Activated naive CD4-positive, alpha-beta T cell (primary cell): ENCODE measurements at regions not wholly inside any gene's neighbourhood (a gene's known extent, or its start where the extent isn't known, plus 50 kb on each side); places are given as distances from the start of the nearest gene placed in this dataset.

Experiments
- DNase-seq, 4 experiments: peaks; one replicate each; lab custom pipeline; 2025; lab: John Stamatoyannopoulos, UW

DNA sequence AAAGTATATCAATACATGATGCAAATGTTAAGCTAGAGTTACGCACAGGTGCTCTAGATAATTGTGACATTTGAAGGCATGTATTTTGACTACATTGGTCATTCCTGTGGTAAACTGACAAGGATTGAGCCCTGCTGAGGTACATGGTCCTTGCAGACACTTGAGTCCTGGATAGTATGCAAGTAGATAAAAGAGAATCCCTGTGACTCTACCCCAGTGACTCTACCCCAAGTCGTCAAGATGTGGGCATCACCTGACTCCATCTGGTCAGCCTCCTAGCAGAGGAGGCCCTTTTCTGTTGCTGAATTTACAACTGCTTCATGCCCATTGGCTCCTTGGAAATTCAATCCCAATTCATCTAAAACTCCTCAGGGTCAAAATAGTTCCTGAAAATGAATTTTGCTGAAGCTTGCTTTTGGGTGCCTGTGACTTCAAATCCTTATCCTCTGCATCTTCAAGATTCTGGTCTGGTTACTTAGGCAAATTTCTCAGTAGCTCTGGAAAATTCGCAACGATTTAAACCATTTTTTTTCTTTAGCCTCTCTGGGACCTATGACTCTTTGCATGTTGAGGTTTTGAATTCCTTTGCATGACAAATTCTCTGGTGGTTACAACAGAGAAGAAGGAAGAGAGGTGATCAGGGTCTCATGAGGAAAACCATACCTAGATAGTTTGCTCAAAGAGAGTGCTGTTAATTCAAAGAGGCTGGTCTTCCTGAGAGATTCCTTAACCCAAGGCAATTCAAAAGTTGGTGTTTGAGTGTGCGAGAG lies 422.1 kb downstream of the FGF9 start:
- DNase-seq = no peak

DNA sequence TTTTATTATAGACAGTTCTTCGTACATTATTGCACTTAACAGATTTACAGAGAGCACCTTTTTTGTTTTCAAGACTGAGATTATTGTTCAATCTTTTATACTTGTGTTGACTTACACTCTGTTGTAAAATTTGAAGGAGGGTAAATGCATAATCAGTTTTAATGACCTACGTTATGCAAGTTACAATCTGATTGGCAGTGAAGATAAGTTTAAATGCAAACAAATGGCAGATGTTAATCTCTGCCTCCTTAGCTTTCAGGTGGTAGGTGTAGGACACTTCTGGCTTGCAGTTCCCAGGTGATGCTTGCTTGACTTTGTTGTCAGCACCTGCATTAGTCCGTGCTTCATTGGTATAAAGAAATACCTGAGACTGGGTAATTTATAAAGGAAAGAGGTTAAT lies 424.9 kb downstream of the FGF9 start:
- no peak for DNase-seq

DNA sequence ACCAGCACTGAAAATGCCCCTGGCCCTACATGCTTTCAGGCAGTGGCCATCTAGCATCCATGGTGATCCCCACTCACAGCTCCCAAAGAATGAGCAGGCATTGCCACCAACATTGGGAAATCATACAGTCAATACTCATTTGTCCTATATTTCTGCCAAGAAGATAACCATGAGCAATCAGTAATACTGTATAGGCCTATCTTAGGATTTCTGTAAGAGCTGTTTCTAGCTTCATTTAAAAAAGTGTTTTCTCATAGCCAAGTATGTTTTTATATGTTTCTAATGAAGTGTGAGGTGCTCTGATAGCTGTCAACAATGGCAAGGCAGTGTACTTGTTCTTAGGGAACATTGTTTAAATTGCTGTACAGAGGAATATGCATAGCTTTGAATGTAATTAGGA lies 428.7 kb downstream of the FGF9 start:
- no peak for DNase-seq

DNA sequence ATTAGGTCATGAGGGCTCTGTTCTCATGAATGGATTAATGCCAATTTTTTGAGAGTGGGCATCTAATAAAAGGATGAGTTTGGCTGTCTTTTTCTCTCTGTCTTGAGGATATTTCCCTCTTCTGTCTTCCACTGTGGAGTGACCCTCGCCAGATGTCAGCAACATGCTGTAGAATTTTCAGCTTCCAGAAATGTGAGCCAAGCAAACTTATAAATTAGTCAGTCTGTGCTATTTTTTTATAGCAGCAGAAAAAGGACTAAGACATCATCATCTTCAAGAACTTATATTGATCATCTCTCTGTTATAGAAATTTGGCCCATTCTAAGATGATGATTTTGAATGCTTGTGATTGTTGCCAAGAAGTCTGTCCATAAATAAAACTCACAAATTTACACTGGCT lies 431.4 kb downstream of the FGF9 start:
- no peak for DNase-seq

DNA sequence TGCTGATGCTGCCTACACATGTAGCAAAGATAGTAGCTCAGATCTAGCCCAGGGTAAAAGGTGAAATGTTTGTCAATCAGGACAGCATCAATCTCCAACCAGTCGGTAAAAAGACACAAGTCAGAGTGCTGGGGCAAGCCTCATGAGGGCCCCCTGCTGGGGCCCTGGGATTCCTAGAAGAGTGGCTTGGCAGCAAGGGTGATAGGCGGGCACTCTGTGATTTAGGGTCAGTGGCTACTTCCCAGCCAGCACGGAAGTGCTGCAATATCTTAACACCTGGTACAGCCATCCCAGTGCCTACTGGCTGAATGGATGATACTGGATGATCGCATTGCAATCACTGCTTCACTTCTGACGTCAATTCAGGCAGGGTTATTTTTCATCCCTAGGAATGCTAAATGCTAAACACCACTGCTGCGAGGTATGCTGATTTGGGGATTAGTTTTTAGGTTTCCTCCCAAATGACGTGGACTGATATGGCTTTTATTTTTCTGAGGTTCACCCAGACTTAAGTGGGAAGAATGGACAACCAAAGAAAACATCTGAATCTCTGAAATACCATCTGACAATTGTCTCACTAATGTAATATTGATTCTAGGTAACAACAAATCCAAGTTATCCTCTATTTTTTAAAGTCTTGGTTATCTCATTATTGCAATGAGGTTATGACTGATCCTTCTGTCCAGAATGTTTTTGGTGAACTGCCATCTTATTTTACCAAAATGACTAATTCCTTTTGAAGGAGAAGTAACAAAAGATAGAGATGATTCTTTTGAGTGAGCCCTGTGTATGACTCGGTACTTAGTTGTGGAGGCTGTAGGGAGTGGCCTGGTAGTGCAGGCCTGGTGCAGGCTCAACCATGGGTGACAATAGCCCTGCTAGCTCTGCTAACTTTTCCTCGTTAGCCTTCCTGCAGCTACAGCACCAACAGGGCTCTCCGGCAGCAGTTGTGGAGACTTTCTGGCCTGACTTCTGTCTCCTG lies 432.5 kb downstream of the FGF9 start:
- DNase-seq = no peak

DNA sequence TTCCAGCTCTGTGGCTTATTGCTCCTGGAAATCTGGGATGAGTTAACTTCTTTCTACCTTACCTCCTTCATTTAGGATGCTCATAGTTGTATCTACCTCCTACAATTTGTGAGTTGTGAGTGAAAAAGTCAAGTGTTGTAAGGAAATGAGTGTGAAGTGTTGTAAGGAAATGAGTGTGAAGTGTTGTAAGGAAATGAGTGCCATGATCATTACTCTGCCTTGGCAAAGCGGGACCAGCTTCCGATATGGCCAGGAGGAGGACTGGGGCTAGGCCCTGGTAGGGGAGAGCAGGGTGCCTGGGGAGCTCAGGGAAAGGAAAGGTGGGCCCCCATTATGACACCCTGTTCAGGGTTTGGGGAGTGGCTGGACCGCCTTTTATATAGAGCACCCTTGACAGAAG lies 435.2 kb downstream of the FGF9 start:
- DNase-seq = no peak

DNA sequence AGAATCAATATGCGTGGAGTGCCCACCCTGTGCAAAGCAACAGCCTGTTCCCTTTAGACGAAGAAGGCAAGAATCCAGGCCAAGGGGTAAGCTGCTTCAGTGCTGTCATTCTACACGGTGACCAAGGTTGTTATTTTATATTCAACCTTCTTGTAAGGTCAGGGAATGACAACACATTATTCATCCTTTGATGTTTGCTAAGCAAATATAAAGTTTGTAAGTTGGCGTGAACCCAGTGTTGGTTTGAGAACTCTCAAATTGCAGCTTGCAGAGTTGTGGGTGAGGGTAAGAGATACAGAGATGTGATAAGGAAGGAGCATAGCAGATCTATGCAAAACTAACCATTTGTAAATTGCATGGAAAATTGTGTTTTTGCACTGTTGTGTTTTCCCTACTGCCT lies 436.7 kb downstream of the FGF9 start:
- DNase-seq = no peak

DNA sequence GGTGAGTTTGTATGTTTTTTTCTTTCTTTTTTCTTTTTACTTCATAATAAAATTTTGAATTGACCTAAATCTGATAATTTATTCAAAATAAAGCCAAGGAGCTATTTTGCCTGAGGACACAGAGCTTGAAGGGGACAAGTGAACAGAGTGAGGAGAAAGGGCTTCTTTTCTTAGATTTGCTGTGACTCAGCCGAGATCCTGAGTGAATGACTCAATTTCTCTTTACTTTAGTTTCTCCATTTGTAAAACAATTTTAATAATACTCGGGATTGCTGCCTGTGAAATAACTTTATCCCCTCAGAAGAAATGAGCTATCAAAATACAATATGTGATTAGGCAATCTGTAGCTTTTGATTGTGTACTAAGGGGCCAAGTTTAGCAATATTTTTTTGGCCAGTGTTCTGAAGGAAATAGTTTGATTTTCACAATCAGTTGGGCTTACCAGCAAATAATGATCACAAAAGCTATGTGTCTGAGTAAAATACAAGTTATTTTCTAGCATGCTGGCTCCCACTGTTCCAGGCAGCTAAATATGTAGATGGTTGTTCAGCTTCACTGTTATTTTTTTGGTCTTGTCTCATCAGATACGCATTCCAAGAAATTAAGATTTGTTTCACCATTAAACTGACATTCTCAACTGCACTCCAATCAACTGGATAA lies 437.5 kb downstream of the FGF9 start:
- DNase-seq = no peak

DNA sequence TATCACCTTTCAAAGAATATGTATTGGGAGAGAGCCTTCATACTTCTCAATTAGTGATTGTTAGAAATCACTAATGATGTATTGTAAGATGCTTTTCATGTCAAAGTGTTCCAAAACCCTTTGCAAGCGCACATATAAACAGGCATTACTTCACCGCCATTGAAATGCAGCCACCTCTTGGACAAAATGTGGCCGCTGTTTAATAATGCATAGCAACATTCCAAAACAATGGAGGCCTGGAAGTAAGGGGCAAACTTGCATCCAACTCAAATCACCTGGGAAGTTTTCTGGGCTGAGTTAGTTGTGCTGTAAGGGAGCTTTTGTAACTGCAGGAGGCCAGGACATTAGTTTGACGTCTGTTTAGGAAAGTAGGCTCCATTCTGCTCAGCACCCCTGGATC lies 438.1 kb downstream of the FGF9 start:
- DNase-seq = no peak

DNA sequence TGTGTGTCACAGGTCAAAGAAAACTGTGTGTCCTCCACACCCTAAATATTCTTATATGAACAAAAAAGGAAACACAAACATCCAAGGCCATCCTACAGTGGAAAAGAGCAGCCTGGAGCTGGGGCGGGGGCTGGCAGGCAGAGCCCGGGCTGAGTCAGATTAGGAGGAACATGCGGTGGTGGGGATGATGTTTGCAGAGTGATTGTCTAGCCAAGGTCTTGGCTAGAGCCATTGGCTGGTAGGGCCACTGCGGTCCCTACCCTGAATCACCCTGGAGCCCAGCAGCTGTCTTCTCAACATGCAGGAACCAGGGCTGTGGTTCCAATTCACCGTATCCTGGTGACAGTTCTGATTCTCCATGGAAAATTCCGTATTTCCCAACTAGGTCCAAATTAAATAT lies 439.5 kb downstream of the FGF9 start:
- no peak for DNase-seq

DNA sequence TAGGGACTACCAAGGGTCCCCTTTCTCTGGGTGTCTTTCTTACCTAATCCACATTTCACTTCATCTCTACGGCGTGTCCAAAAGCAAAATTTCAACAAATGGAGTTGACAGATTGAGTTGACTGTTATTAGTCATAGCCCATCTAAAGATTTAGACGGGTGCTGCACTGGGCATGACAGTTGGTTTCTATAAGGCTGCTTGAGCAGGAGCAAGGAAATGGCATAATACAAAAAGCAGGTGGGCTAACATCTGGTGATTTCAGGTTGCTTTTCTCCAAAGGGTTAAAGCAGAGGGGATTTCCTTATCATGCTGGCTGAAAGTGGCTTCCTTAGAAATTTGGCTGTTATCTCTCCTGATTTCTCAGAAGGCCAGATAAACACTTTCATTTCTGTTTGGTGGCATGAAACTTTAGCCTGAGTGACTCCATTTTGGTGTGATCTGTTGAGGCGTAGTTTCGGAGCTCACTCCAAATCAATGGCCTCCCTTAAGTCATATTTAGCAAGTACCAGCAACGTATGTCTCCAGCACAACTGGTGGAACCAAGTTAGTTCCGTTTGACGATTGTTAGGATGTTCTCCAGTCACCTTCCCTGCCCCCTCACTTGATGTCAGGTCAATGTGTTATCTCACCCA lies 440.4 kb downstream of the FGF9 start:
- DNase-seq = no peak

DNA sequence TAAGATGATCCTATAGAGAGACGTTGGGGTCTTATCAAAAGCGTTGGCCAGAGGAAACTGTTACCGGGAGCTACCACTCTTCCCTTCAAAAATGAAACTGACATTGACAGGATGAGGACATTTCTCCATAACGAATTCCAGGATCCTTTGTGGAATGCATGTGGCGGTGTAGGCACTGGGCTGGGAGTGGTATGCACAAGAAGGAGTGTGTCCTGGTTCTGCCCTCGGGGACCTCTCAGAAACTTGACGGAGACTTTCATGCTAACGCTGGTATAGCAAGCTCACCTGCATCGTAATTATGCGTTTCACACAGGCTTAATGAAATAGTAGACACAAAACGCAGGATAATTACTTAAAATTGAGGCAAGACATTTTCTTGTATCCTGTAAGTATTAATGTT lies 441.1 kb downstream of the FGF9 start:
- DNase-seq = no peak

DNA sequence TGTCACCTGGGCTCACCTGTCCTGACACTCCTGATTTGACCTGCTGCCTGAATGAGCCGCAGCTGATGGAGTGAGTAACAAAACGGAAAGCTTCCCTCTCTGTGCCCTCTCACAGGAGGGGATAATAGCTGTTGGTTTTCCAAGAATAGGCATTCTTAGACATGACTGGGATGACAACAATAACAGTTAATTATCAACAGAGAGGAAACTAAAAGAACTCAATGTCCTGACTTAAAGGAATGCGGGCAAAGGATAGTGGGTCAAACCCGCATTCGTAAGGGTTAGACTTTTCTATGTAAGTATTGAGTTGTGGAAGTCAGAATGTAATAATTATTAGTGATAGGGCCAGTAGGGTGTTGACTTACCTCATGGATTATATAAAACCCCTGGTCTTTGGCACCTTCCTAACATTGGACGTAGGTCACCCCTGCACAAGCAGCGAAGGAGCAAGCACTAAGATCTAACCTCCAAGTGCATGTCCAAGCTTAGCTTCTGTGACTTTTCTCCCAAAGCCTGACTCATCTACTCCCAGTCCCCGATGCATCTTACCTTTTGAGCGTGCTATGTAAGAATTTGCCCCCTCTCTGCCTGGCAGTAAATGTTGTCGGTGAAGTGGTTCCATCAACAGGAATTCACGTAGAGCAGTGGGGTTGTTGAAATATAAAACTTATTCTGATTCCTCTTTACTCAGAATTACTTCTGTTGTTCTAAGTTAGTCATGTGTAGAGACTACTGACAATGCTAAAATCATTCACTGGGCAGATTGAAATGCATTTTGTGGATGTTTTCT lies 442.3 kb downstream of the FGF9 start:
- no peak for DNase-seq

DNA sequence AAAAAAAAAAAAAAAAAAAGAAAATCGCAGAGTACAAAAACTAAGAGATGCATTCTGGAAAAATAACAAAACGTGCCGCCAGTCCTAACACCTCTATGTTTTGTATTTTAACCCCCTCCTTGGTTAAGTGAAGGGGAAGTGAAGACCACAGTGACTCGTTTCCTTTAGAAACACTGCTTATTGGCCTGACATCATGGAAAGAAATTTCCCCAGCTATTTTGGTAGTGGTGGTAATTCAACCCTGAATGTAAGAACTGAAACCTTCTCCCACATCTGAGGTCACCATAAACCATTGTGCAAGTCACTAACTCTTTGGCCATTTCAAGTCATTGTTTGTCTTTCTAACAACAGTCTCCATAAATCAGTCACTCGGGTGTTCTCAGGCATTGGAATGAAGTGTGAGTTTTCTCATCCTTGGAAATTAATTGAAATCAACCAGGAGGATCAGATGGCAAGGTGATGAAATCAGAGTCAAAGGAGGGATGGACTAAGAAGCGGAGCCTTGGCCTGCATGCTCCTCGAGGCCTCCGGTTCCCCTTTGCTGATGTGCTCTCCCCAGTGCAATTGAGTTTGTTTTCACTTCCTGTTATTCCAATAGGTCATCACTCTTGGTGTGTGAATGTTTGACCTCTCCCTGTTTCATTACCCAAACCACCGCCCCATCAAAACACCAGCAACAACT lies 443.9 kb downstream of the FGF9 start:
- DNase-seq = no peak

DNA sequence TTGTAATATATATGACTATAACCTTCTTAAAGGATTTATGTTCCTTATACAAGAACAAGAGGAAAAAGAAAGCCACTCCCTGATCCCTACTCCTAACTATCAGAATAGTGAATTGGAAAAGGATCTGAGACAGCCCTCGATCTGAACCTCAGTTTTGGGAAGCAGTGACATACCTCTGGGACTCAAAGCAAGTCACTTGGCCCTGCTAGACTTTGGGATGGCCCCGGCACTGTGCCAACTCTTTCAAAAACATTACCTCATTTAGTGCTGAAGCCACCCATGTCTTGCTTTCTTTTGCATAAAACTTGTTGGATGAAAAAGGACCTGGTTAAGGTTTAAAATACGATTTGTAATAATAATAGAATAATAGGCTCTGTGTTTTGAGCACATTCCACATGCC lies 447.3 kb downstream of the FGF9 start:
- DNase-seq = no peak

DNA sequence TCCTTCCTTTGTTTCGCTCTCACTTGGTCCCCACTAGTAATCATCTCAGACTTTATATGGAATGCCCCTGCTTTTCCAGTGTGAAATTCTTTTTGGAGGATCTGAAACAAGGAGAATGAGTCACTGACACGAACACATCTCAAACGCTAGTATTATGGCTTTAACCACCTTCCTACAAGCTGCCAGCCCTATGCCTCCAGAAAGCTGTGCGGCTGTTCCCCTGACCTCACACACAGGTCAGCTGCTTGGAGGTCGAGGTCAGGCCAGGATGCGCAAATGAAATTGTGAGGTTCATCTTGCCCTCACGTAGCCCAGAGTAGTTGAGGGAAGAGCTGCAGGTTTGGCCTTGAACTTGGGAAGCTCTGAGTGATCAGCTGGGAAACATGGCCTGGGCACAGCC lies 449.8 kb downstream of the FGF9 start:
- DNase-seq = no peak

DNA sequence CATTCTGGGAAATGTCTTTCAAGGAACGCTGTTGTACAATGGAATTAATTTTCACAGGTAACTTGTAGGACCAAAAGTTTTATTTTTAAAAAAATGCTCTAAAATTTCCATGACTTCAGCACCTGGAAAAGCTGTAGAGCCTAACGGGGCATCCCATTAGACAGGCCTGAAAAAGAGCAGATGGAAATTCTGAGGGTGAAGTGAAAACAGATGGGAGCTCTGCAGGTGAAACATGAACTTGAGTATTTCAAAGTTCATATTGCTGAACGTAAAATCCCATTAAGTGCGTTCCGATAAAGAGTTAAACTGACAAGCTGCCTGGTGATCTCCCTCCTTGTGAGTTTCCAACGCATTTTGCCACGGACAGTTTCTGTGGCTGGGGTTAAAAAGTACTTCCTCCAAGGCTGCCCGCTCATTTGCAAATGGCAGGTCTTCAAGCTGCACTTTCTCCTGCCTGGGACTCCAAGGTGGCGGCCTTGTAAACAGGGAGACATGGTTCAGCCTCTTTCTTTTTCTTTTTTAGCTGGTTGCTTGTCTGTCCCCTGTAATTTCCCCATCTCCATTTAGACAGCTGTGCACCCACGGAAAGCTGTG lies 450.4 kb downstream of the FGF9 start:
- no peak for DNase-seq

DNA sequence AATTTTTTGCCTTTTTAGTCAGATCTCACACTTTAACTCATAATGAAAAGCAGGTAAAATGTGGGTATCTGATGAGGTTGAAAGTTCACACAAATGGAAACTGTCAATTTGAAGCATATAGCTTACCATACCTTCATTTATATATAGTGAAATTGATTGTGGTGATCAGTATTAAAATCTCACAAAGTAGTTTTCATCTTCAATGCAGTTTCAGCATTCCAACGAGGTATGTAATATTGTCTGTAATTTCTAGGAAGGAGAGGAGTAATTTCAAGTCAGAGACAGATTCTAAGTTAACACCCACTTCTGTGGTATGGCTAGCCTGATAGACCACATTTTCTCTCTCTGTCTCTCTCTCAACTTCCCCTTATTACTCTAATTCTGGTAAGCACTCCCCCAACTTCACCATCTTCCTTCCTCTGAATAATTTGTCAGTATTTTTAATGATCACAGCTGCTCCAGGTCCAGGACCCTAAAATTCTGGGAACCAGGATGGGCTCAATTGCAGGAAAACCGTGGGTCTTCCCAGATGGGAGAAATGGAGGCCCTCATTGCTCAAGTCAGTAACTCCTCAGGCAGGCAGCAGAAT lies 455.7 kb downstream of the FGF9 start:
- no peak for DNase-seq

DNA sequence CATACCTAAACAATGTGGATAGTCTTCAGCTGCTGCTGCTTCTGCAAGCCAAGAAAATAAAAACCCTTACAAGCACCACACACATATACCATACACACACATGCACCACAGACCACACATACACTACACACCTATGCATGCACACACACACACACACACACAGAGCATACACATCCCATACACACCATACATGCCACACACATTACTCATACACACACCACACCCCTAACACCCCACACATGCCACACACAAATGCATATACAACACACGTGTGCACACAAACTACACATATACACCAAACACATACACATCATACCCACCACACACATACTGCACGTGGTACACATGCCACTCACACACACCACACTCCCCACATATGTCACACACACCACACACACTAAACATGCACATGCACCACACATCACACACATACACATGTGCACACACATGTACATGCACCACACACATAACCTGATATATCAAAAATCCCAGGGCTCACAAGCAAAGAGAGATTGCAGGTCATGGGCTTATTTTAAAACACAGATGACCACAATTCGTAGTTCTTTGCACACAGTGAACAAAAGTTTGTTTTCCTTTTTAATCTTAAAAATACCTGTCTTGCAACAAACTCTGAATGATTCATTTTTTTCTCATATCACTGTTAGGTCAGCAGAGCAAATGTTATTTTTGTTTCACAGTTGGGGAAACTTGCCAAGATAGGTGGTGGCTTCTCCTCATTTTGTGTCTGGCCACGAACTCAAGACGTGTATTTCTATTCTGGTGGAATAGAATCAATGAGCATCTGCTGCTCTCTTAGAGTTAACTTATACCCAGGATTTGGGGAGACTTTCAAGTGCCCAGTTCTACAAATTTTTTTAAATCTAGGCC lies 456.6 kb downstream of the FGF9 start:
- no peak for DNase-seq
